GM21619 (cell line): ENCODE measurements at regions not wholly inside any gene's neighbourhood (a gene's known extent, or its start where the extent isn't known, plus 50 kb on each side); places are given as distances from the start of the nearest gene placed in this dataset.

ENCODE experiments used
- ATAC-seq: cut with Tn5 transposase; IDR thresholded peaks from one replicate; pipeline ENCODE4 v1.9.1; 2021; ENCODE audit not compliant: unreplicated experiment

- ATAC-seq: no peak
These were observed 57.9 kb upstream of the AJAP1 start for GRCh38 chr1:4596486-4596885.

GRCh38 chr1:4597020-4597419, 57.4 kb upstream of the AJAP1 start:
- ATAC-seq: no peak

- ATAC-seq: no peak
These were observed 55.8 kb upstream of the AJAP1 start for GRCh38 chr1:4598561-4598960.

- ATAC-seq: no peak
These were observed 54.9 kb upstream of the AJAP1 start for GRCh38 chr1:4599521-4599920.

GRCh38 chr1:4599951-4600481, 54.4 kb upstream of the AJAP1 start:
- ATAC-seq: no peak

- no peak for ATAC-seq
These were observed 53.6 kb upstream of the AJAP1 start for GRCh38 chr1:4600615-4601460.

GRCh38 chr1:4601941-4602340, 52.5 kb upstream of the AJAP1 start:
- ATAC-seq: no peak

GRCh38 chr1:4602462-4603294, 51.7 kb upstream of the AJAP1 start:
- ATAC-seq: no peak

- ATAC-seq: no peak
These were observed 50.9 kb upstream of the AJAP1 start for GRCh38 chr1:4603295-4604110.
